Fibroblast of skin of back (primary cell): ENCODE measurements at regions not wholly inside any gene's neighbourhood (a gene's known extent, or its start where the extent isn't known, plus 50 kb on each side); places are given as distances from the start of the nearest gene placed in this dataset.
A peak's percentile ranks its signal among the peaks of the same experiment; 100 is the strongest.

Experiments
- DNase-seq: peaks from one replicate; pipeline ENCODE4 v3.0.0-alpha.2; 2013

- no peak for DNase-seq
These were observed 732.3 kb downstream of the NCAM2 start for GRCh38 chr21:21730512-21730911.

DNA sequence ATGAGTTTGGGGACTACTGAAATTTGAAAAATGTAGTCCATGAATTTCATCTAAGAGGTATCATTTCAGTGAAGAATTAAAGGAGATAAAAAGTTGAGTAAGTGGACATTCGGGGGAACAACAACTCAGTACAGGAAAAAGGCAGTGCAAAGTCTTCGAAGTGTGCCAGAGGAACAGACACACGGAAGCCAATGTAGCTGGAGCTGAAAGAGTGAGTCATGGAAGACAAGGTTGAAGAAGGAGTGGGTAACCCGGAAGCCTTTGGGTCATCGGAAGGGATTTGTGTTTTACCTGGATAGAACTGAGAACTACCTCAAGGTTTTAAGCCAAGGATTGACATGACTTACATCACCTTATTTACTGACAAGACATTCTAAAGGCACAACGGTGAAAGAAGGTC is 733.4 kb downstream of the NCAM2 start:
- no peak for DNase-seq

DNA sequence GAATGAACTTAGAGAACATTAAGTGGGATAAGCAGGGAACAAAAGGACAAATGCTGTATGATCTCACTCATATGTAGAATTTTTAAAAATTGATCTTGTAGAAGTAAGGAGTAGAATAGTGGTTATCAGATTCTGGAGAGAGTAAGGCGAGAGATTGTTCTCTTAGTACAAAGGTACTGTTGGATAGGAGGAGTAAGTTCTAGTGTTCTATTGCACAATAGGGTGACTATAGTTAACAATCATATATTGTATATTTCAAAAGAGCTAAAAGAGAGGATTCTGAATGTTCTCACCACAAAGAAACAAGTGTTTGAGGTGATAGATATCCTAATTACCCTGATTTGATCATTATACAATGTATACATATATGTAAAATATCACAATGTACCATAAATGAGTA is 735.9 kb downstream of the NCAM2 start:
- DNase-seq, result no peak

DNA sequence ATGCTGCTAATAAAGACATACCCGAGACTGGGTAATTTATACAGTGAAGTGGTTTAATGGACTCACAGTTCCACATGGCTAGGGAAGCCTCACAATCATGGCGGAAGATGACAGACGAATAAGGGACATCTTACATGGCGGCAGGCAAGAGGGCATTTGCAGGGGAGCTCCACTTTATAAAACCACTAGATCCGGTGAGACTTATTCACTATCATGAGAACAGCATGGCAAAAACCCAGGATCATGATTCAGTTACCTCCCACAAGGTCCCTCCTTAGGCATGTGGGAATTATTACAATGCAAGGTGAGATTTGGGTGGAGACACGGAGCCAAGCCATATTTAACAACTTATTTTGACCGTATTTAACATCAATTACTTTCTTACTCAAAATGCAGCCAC is 739.0 kb downstream of the NCAM2 start:
- DNase-seq, result no peak

DNA sequence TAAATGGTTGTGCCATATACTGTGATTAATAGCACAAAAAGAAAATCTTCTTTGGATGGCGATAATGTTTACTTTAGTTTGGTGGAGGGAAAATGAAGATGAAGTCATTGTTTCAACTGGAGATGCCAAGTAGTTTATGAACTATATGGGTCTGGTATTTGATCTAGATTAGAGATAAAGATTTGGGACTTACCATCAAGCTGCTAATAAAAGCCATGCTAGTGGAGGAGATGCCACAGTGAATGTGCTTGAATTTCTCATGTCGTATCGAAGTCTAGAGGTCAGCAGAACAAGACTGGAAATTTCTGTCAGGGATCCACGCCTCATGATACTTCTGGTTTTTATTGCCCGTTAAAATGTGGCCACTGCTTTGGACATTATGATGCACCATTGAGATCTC is 742.0 kb downstream of the NCAM2 start:
- peak; percentile 6 for DNase-seq

GRCh38 chr21:21750124-21750825 is 752.1 kb downstream of the NCAM2 start:
- peak; percentile 25 for DNase-seq

GRCh38 chr21:21751286-21751685 is 753.1 kb downstream of the NCAM2 start:
- DNase-seq, result no peak

DNA sequence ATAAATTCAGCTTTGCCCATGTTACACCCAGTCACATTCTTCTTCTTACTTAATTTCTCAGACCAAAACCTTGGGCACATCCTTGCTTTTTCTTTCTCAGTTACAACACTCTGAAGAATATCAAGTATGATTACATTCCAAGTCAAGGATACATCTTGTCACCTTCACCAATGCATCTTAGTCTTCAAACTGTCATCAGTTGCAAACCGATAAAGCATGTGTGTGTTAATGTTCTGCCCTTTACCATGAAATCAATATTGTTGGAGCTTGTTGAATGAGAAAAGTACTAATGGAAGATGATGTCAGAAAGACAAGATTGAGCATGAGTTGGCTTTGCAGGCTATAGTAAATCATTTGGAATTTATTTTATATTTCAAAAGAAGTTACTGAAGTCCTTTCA is 764.6 kb downstream of the NCAM2 start:
- DNase-seq, result no peak

- DNase-seq, result no peak
These were observed 766.1 kb downstream of the NCAM2 start for GRCh38 chr21:21764281-21764680.

GRCh38 chr21:21767276-21767675 is 769.1 kb downstream of the NCAM2 start:
- DNase-seq, result no peak

- DNase-seq, result no peak
These were observed 790.4 kb downstream of the NCAM2 start for GRCh38 chr21:21788591-21788990.

DNA sequence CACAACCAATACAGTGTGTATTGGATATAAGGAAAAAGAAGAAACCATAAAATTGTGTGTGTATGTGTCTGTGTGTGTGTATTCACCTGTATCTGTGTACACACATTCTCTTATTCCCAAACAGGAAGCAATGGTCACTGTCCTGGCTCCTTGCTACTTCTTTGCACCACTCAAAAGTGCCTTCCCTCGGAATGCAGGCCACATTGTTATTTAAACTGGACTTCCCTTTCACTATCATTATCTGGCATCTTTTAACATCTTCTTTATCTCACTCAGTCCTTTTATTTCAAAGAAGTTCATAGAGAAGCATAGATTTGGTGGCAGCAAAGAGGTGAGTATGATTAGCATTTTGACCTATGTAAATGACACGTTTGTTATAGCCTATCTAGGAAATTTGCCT is 803.7 kb downstream of the NCAM2 start:
- DNase-seq, result no peak

DNA sequence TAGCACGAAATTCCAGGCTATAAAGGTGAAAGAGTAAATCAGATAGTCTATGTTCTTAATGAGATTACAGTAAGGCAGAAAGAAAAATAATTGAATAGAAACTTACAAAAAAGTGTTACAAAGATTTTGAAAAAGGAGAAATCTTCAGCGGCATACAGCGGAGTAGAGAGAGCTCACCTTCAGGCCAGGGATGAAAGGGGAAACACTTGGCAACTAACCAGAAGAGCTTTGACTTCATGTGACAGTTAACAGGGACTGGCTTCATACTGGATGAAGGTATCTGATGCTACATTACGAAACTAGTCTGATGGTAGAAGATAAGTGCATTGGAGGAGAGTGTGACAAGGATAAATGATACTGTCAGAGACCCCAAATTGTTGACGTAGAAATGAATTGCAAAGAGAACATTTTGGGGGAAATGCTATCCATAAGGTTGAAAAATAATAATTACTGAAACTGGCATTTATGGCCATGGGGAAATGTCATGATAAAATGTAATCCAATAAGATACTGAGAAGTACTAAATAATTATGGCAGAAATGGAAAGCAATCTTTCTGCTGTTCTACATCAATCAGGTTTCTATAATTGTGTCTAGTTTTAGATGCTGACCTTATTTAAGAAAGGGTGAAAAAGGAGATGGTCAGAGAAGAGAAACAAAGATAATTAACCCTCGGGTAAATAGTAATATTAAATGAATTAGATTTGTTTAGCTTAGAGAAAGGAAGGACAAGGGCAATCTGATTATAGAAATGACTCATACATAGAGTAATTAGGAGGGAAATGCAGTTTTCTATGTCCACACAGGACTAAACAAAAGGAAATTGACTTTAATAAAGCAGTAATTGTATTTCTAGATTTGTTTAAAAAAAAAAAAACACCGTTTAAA is 808.7 kb downstream of the NCAM2 start:
- no peak for DNase-seq

GRCh38 chr21:21807598-21807903 is 809.3 kb downstream of the NCAM2 start:
- DNase-seq, result no peak

- peak; percentile 2 for DNase-seq
These were observed 815.1 kb downstream of the NCAM2 start for GRCh38 chr21:21813289-21813688.

DNA sequence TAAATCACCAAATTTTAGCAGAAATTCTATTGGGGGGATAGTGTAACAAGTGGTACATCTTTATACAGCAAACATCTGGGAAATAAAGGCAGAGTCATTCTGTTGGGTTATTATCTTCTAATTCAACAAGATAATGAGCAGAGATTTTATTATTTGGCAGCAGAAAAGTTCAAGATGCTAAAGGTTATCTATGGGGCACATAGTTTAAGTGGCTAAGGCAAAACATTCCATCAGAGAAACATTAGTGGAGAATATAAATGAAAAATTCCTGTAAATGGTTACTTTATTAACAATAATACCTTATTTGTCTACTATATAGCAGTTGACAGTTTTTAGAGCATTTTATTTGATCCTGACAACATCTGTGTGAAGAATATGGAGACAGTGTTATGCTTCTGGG is 815.7 kb downstream of the NCAM2 start:
- DNase-seq, result no peak

DNA sequence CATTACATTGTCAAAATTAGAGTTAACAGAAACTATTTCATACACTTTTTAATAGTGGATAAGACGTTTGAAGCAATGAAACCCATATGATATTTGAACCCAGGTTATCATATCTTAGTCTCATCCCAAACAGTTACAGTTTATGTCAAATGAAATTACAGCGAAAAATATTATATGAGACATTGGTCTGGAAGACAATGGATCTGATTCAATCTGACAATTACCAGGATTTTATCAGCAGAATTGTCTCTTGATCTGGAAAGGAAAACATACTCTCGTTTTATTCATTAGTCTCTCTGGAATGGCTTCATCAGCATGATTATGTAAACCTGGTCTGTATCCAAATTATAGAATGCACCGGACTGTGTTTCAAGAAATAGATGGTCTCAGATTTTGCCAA is 818.6 kb downstream of the NCAM2 start:
- no peak for DNase-seq

GRCh38 chr21:21818898-21819297 is 820.7 kb downstream of the NCAM2 start:
- no peak for DNase-seq

GRCh38 chr21:21828130-21828529 is 829.9 kb downstream of the NCAM2 start:
- no peak for DNase-seq

GRCh38 chr21:21831036-21831435 is 832.8 kb downstream of the NCAM2 start:
- no peak for DNase-seq

GRCh38 chr21:21845901-21846300 is 847.7 kb downstream of the NCAM2 start:
- DNase-seq, result no peak

DNA sequence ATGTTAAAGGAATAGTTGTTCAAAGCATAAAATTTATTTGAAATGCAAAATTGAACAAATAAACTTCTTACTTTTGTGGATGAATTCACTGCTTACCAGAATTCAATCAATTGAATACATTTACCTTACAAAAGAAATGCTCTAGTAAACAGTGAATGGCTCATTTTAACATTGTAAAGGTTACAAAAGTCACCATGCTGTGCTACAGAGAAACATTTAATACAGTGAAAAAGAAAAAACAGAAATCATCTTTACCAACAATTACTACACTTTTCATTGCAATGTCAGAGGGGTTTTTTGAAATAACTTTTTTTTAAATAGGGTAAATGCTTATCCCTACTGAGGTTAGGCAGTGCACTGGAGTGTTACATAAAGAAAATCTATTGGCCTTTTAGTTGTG is 853.0 kb downstream of the NCAM2 start:
- DNase-seq, result no peak

DNA sequence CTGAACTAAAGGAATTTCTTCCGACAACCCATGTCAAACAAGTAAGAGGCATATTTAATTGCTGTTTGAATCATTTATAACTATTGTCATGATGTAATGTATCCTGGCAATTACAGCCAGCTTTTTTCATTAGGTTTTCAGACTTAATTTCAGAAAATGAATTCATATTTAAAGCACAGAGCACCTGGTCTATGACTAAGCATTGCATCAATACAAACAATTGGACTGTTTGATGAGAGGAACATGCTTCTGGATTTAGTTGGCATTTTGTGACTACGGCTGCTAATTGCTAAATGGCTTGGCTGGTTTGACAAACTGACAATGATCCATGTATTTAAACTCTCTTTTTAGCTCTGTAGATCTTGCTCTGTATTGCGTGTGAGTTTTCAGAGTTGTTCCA is 853.4 kb downstream of the NCAM2 start:
- DNase-seq, result no peak
